GM19467 (cell line): ENCODE measurements at regions not wholly inside any gene's neighbourhood (a gene's known extent, or its start where the extent isn't known, plus 50 kb on each side); places are given as distances from the start of the nearest gene placed in this dataset.

ENCODE experiments used
- ATAC-seq: cut with Tn5 transposase; IDR thresholded peaks from one replicate; pipeline ENCODE4 v1.9.1; 2021; ENCODE audit warnings: mild to moderate bottlenecking, moderate library complexity; ENCODE audit not compliant: unreplicated experiment

GRCh38 chr1:187413405-187414169 lies 584.8 kb downstream of the PLA2G4A start:
- ATAC-seq: no peak

GRCh38 chr1:187415065-187415464 lies 586.3 kb downstream of the PLA2G4A start:
- no peak for ATAC-seq

- ATAC-seq: no peak
Observed at GRCh38 chr1:187417520-187417919, 588.8 kb downstream of the PLA2G4A start.

GRCh38 chr1:187433598-187433997 lies 604.8 kb downstream of the PLA2G4A start:
- ATAC-seq: no peak

GRCh38 chr1:187442603-187443002 lies 613.9 kb downstream of the PLA2G4A start:
- no peak for ATAC-seq

- ATAC-seq: no peak
Observed at GRCh38 chr1:187443939-187444338, 615.2 kb downstream of the PLA2G4A start.

GRCh38 chr1:187445066-187445465 lies 616.3 kb downstream of the PLA2G4A start:
- no peak for ATAC-seq

GRCh38 chr1:187451238-187451637 lies 622.5 kb downstream of the PLA2G4A start:
- ATAC-seq: no peak

GRCh38 chr1:187454010-187454409 lies 625.3 kb downstream of the PLA2G4A start:
- no peak for ATAC-seq

GRCh38 chr1:187456446-187456845 lies 627.7 kb downstream of the PLA2G4A start:
- ATAC-seq: no peak

GRCh38 chr1:187460093-187460492 lies 631.3 kb downstream of the PLA2G4A start:
- ATAC-seq: no peak

GRCh38 chr1:187464320-187464719 lies 635.6 kb downstream of the PLA2G4A start:
- no peak for ATAC-seq

GRCh38 chr1:187465441-187465840 lies 636.7 kb downstream of the PLA2G4A start:
- ATAC-seq: no peak

- ATAC-seq: no peak
Observed at GRCh38 chr1:187469836-187470235, 641.1 kb downstream of the PLA2G4A start.

GRCh38 chr1:187471555-187471954 lies 642.8 kb downstream of the PLA2G4A start:
- ATAC-seq: no peak

GRCh38 chr1:187474336-187474735 lies 645.6 kb downstream of the PLA2G4A start:
- no peak for ATAC-seq

GRCh38 chr1:187476671-187477070 lies 647.9 kb downstream of the PLA2G4A start:
- no peak for ATAC-seq

GRCh38 chr1:187477103-187477502 lies 648.4 kb downstream of the PLA2G4A start:
- no peak for ATAC-seq

- no peak for ATAC-seq
Observed at GRCh38 chr1:187477535-187477934, 648.8 kb downstream of the PLA2G4A start.

- no peak for ATAC-seq
Observed at GRCh38 chr1:187481581-187482148, 652.9 kb downstream of the PLA2G4A start.

- no peak for ATAC-seq
Observed at GRCh38 chr1:187490266-187490665, 661.5 kb downstream of the PLA2G4A start.

- no peak for ATAC-seq
Observed at GRCh38 chr1:187491082-187491720, 662.5 kb downstream of the PLA2G4A start.
